ENCODE measurements at regions not wholly inside any gene's neighbourhood (a gene's known extent, or its start where the extent isn't known, plus 50 kb on each side); places are given as distances from the start of the nearest gene placed in this dataset.

DNA sequence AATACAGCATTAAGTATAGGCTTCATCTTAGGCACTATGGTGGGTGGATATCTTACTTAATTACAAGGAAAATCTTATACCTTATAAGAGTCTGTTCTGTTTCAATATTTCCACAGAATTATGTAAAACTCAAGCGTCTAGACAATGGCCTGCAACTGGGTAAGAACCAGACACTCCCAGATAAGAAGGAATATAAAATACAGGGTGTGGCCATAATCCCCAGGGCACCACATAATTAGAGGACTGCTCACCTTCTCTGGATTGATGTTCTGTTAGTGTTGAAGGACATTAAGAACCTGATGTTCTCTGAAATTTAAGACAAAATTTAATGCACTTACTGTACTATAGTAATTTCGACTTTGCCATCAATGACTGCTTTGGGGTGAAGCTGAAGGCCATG lies 198.2 kb upstream of the ARSJ start:
- peaks cover 5% of the 10 kb centered on the region for H3K9me3 Mint-ChIP-seq
- no peak for DNase-seq (ENCODE audit: low spot score)
- H3K36me3 Mint-ChIP-seq (ENCODE audit: low read depth): no peaks in the 10 kb centered on the region
- no peak overlapping the region for H3K4me3 Mint-ChIP-seq
- H3K4me1 Mint-ChIP-seq (ENCODE audit: low read depth): no peaks in the 10 kb centered on the region
- H3K27me3 Mint-ChIP-seq (ENCODE audit: low read depth): no peaks in the 10 kb centered on the region
- H3K27ac Mint-ChIP-seq: no peak overlapping the region

DNA sequence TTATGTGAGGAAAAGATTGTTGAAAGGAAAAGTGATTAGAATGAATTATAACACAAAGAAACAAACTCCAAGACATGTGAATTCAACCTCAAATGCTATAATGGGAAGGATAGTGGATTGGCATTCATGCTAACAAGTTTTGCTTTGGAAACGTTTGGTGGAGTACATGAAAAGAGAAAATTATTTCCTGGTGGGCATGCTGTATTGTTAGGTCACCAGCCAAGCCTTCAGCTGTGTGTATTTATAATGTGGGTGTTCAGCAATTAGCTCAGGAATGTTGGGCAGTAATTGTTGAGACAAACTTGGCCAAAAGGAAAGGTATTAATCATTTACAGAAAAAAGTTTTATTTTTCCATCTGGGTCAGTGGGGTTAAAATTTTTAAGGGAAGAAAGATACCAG lies 198.9 kb upstream of the ARSJ start:
- Mint-ChIP-seq H3K27me3 (ENCODE audit: low read depth) (no peaks in the 10 kb centered on the region), H3K27ac (no peak overlapping the region), H3K4me1 (ENCODE audit: low read depth) (no peaks in the 10 kb centered on the region), H3K9me3 (peaks cover 6% of the 10 kb centered on the region), H3K4me3 (no peak overlapping the region), H3K36me3 (ENCODE audit: low read depth) (no peaks in the 10 kb centered on the region)
- no peak for DNase-seq (ENCODE audit: low spot score)

DNA sequence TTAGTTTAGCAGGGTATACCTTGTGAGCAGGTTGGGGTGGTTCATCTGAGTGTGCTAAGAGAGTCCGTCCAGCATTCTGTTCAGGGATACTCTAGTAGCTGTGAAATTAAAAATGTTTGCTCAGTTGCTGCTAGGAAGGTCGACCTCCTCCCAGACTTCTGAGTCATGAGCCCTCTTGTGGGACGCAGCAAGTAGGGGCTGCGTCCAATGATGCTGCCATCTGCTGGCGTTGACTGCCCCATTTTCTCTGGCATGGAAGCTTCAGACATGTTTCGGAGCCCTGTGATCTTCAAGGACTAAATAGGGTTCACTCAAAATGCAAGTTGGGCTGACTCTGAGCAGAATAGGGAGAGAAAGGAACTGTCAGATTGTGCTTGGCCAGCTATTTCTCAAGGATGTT lies 201.0 kb upstream of the ARSJ start:
- no peaks in the 10 kb centered on the region for H3K4me1 Mint-ChIP-seq (ENCODE audit: low read depth)
- no peak overlapping the region for H3K27ac Mint-ChIP-seq
- no peaks in the 10 kb centered on the region for H3K36me3 Mint-ChIP-seq (ENCODE audit: low read depth)
- peaks cover 6% of the 10 kb centered on the region for H3K9me3 Mint-ChIP-seq
- no peak overlapping the region for H3K4me3 Mint-ChIP-seq
- no peak for DNase-seq (ENCODE audit: low spot score)
- H3K27me3 Mint-ChIP-seq (ENCODE audit: low read depth): no peaks in the 10 kb centered on the region

DNA sequence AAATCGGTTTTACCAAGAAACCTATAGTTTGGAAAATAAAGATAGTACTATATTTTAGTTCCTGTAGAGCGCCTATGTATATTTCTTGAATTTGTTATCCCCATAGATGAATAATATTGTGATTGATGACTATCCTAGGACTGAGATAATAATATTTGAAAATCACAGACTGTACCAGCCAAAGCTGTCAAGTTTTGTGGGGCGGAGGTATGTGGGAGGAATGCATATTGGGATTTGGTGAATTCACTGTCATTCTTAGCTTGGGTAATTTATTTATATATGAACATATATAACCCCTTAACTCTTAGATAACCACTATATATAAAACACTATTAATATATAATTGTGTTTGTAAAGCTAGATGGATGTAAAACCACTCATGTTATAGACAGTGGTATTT lies 205.5 kb upstream of the ARSJ start:
- Mint-ChIP-seq H3K4me1 (ENCODE audit: low read depth) (no peaks in the 10 kb centered on the region), H3K9me3 (peaks cover 6% of the 10 kb centered on the region), H3K36me3 (ENCODE audit: low read depth) (no peaks in the 10 kb centered on the region), H3K4me3 (no peak overlapping the region), H3K27me3 (ENCODE audit: low read depth) (no peaks in the 10 kb centered on the region), H3K27ac (no peak overlapping the region)
- no peak for DNase-seq (ENCODE audit: low spot score)

DNA sequence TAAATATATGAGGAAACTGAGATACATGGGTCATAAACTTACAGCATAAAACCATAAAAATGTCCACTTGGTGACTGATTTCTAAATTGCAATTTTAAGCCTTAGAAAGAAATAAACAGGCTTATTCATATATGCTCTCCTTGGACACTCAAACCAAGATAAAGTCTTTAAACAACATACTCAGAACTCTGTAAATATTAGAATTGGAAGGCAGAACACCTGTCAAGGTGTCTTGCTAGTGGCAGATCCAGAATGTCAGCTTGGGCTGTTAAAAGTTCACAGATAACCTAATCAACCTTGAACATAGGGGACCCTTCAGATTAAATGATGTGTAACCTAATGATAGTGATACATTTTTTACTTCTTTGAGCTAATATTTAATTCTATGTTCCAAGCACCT lies 208.1 kb upstream of the ARSJ start:
- no peak overlapping the region for H3K27ac Mint-ChIP-seq
- peaks cover 1% of the 10 kb centered on the region for H3K9me3 Mint-ChIP-seq

DNA sequence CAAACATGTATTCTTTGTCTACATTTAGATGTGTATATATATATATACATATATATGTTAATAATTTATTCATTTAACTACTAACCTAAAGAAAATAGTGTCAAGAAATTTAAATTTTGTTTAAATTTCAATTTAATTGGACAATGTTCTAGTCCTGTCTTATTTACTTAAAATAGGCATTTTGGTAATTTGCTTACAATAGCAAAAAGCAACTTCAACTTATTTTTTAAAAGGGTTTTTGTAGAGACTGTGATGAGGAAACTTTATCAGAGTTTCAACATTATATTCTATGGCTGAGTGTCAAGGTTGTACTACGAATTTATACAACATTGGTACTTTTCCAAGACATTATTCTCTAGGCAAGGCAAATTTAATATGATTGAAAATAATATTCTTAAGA lies 212.0 kb upstream of the ARSJ start:
- Mint-ChIP-seq H3K27me3 (ENCODE audit: low read depth) (no peaks in the 10 kb centered on the region), H3K9me3 (no peaks in the 10 kb centered on the region), H3K27ac (no peak overlapping the region), H3K36me3 (ENCODE audit: low read depth) (no peaks in the 10 kb centered on the region), H3K4me1 (ENCODE audit: low read depth) (no peaks in the 10 kb centered on the region), H3K4me3 (no peak overlapping the region)
- no peak for DNase-seq (ENCODE audit: low spot score)

More for the DNA sequence above, 208.1 kb upstream of the ARSJ start:
- H3K27me3 Mint-ChIP-seq (ENCODE audit: low read depth): no peaks in the 10 kb centered on the region
- no peak for DNase-seq (ENCODE audit: low spot score)
- no peaks in the 10 kb centered on the region for H3K4me1 Mint-ChIP-seq (ENCODE audit: low read depth)
- H3K36me3 Mint-ChIP-seq (ENCODE audit: low read depth): no peaks in the 10 kb centered on the region
- H3K4me3 Mint-ChIP-seq: no peak overlapping the region

DNA sequence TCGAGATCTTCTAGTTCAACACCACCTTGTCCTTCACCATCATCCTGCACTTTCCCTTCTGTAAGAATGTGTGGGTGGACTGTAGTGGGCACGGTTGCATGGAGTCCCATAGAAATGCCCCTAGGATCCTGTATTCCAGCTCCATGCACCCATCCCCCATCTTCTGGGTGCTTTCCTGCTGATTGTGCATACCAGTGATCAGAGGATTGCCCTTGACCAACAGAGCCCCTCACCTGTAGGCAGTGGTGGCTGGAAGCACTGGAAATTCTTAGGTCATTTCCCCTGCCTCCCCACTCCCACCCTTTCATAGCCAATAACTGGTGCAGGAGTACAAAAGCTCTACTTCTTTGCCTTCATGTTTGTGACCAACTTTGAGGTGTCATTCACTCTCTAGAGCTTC lies 213.4 kb upstream of the ARSJ start:
- H3K27me3 Mint-ChIP-seq (ENCODE audit: low read depth): no peaks in the 10 kb centered on the region

DNA sequence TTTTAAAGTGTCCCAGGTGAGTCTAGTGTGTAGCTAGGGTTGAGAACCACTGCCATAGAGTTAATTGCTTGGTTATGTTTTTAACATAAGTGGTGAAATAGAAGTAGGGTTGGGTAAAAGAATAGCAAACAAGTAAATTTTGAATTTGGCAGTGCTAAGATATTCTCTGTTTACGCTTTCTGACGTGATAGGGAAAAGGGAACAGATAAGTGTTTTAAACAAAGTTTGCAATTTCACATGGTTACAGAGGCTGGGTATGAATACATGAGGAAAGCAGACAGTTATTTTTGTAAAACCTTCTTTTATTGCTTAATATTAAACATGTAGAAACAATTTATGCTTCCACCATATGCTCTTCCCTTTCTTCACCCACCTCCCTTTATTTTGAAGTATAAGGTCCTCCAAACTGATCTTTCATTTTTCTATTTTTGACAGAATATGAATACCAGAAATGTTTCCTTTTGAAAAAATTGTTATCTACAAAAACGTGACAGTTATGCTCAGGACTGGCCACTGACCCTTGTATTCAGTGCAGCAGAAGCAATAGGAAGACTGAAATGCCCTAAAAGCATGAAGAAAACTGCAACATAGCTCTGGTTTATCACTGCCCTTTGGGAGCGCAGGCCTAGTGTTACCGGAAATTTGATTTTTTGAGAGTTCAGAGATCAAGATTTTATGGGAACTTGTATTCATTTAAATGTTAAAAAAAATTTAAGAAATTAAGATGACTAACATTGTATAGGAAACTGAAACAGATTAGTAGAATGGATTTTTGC lies 214.4 kb upstream of the ARSJ start:
- Mint-ChIP-seq H3K9me3 (no peaks in the 10 kb centered on the region), H3K36me3 (ENCODE audit: low read depth) (no peaks in the 10 kb centered on the region), H3K27me3 (ENCODE audit: low read depth) (no peaks in the 10 kb centered on the region), H3K4me1 (ENCODE audit: low read depth) (no peaks in the 10 kb centered on the region), H3K27ac (no peak overlapping the region), H3K4me3 (no peak overlapping the region)
- no peak for DNase-seq (ENCODE audit: low spot score)

More for the DNA sequence above, 213.4 kb upstream of the ARSJ start:
- no peaks in the 10 kb centered on the region for H3K36me3 Mint-ChIP-seq (ENCODE audit: low read depth)
- no peak for DNase-seq (ENCODE audit: low spot score)
- no peaks in the 10 kb centered on the region for H3K4me1 Mint-ChIP-seq (ENCODE audit: low read depth)
- H3K4me3 Mint-ChIP-seq: no peak overlapping the region
- no peaks in the 10 kb centered on the region for H3K9me3 Mint-ChIP-seq
- no peak overlapping the region for H3K27ac Mint-ChIP-seq

DNA sequence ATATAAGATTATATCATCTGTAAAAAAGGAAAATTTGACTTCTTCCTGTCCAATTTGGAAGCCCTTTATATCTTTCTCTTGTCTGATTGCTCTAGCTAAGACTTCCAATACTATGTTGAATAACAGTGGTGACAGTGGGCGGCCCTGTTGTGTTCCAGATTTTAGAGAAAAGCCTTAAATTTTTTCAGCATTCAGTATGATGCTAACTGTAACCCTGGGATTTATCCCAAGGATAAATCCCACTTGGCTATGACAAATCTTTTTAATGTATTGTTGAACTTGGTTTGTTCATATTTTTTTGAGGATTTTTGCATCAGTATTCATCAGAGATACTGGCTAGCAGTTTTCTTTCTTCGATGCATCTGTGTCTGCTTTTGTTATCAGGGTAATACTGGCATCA lies 217.2 kb upstream of the ARSJ start:
- no peak overlapping the region for H3K27ac Mint-ChIP-seq
- no peaks in the 10 kb centered on the region for H3K9me3 Mint-ChIP-seq
- H3K4me3 Mint-ChIP-seq: no peak overlapping the region
- no peak for DNase-seq (ENCODE audit: low spot score)
- no peaks in the 10 kb centered on the region for H3K27me3 Mint-ChIP-seq (ENCODE audit: low read depth)
- H3K36me3 Mint-ChIP-seq (ENCODE audit: low read depth): no peaks in the 10 kb centered on the region
- no peaks in the 10 kb centered on the region for H3K4me1 Mint-ChIP-seq (ENCODE audit: low read depth)

DNA sequence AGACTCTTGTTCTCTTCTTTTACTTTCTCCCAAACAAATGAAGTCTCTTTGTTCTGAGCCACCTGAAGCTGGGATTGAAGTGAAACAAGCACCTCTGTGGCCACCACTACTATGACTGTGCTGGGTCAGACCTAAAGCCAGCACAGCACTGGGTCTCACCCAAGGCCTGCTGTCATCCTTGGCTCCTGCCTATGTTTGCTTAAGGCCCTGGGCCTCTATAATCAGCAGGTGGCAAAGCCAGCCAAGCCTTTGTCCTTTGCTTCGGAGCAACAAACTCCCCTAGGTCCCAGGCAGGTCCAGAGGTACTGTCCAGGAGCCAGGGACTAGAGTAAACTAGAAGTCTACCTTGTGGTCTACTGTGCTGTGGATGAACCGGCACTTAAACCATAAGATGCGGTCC lies 220.6 kb upstream of the ARSJ start:
- Mint-ChIP-seq H3K27ac (no peak overlapping the region), H3K27me3 (ENCODE audit: low read depth) (no peaks in the 10 kb centered on the region), H3K4me3 (no peak overlapping the region), H3K9me3 (no peaks in the 10 kb centered on the region), H3K36me3 (ENCODE audit: low read depth) (no peaks in the 10 kb centered on the region), H3K4me1 (ENCODE audit: low read depth) (no peaks in the 10 kb centered on the region)
- no peak for DNase-seq (ENCODE audit: low spot score)

DNA sequence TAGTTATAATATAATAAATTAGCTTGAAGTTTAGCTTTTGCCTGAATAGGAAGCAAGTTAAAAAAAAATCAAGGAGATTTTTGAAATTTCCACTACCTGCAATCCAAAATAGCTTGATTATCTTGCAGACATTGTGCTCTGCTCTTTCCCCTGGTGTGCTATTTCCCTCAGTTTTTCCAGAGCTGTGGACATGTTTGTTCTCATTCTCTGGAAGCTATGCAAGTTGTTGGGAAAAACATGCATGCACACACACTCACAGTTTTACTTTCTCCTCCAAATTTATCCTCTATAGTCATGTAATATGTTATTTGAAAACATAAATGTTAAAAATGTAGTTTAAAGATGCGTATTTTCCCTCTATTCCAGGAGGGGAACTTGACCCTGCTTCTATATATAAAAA lies 225.8 kb upstream of the ARSJ start:
- Mint-ChIP-seq H3K4me3 (no peak overlapping the region), H3K27me3 (ENCODE audit: low read depth) (no peaks in the 10 kb centered on the region), H3K9me3 (no peaks in the 10 kb centered on the region), H3K4me1 (ENCODE audit: low read depth) (no peaks in the 10 kb centered on the region), H3K27ac (no peak overlapping the region), H3K36me3 (ENCODE audit: low read depth) (no peaks in the 10 kb centered on the region)
- DNase-seq (ENCODE audit: low spot score): no peak

DNA sequence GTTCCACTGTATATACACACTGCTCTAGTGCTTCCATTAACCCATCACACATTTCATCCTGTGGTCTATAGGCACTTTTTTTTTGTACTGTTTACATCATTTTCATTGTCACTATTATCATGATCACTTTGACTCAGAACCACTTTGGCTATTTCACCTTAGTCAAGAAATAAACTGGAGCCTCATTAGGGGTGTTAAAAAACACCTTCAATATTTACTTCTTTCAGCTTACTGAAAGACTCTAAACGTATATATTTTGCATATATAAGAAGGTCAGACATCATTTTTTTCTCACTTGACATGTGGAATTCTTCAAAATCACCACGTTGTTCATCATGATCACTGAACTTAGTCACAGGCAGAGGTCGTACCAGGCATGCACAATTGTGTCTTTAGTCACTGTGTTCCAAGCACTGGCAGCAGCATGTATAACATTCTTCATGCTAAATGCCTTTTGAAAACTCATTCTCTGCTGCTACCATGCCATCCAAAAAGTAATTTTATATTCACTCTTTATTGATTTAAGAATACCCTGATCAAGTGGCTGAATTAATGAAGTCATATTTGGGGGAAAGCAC lies 229.2 kb upstream of the ARSJ start:
- Mint-ChIP-seq H3K9me3 (no peaks in the 10 kb centered on the region), H3K4me1 (ENCODE audit: low read depth) (no peaks in the 10 kb centered on the region), H3K36me3 (ENCODE audit: low read depth) (no peaks in the 10 kb centered on the region), H3K4me3 (no peak overlapping the region), H3K27me3 (ENCODE audit: low read depth) (no peaks in the 10 kb centered on the region), H3K27ac (no peak overlapping the region)
- DNase-seq (ENCODE audit: low spot score): no peak

DNA sequence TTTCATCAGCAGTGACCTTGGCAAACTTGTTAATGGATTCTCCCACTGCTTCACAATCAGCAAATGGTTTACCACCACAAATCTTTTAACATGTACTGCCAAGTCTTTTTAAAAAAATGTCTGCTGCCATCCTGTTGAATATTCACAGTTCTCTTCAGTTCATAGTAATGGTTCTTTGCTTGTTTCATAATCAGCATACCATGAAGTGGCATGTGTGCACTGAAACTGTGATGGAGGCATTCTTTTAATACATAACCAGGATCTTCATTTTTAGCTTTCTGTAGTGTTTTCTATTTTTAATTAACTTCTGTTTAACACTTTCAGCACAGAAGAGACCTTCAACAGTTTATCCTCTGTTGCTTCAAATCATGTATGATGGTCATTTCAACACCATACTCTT lies 230.1 kb upstream of the ARSJ start:
- no peaks in the 10 kb centered on the region for H3K9me3 Mint-ChIP-seq
- H3K27me3 Mint-ChIP-seq (ENCODE audit: low read depth): no peaks in the 10 kb centered on the region
- H3K4me3 Mint-ChIP-seq: no peak overlapping the region
- no peak overlapping the region for H3K27ac Mint-ChIP-seq
- no peaks in the 10 kb centered on the region for H3K36me3 Mint-ChIP-seq (ENCODE audit: low read depth)
- DNase-seq (ENCODE audit: low spot score): no peak
- H3K4me1 Mint-ChIP-seq (ENCODE audit: low read depth): no peaks in the 10 kb centered on the region

DNA sequence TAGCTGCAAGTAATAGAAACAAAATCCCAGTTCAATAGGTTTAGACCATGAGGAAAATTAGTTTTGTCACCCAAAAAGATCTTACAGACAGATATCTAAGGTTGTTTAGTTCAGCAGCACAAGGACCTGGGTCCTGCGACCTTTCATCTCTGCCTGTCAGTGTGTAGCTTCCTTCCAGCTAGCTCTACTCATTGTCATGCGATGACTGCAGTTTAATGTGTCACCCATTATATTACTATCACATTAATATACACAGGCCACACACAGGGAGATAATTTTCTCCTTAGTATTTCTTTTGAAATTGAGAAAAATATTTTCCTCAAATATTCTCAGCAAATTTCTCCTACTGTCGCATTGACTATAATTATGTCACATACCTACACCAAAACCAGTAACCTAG lies 232.1 kb upstream of the ARSJ start:
- no peak overlapping the region for H3K4me3 Mint-ChIP-seq
- H3K27me3 Mint-ChIP-seq (ENCODE audit: low read depth): no peaks in the 10 kb centered on the region
- DNase-seq (ENCODE audit: low spot score): no peak
- H3K27ac Mint-ChIP-seq: no peak overlapping the region
- no peaks in the 10 kb centered on the region for H3K4me1 Mint-ChIP-seq (ENCODE audit: low read depth)
- H3K36me3 Mint-ChIP-seq (ENCODE audit: low read depth): no peaks in the 10 kb centered on the region
- no peaks in the 10 kb centered on the region for H3K9me3 Mint-ChIP-seq

Data from T-helper 2 cell treated with Interferon-gamma antibody and Interleukin-4, amounts not matched to agents 5 μg/mL and 100 μg/mL, for 36 hours (primary cell).